NCI-H2171 (cell line): ENCODE measurements at regions not wholly inside any gene's neighbourhood (a gene's known extent, or its start where the extent isn't known, plus 50 kb on each side); places are given as distances from the start of the nearest gene placed in this dataset.

Experiments used
- DNase-seq: peaks from one replicate; lab custom pipeline; 2025; lab: John Stamatoyannopoulos, UW

DNA sequence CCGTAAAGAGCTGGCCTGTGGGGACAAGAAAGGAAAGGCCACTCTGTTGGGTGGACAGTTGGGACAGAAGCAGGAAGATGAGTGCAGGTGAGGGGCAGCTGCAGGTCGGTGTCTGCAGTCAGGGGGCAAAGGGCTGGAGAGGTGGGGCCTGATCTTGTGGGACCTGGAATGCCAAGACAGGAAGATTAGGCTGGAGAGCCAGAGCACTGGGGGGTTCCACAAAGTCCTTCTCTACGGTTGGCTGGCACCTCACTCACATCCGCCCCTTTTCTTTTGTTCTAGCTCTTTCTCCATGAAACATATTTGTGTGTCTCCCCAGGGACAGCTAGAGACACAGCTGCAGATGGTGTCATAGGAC lies 404.1 kb downstream of the PTPRU start:
- DNase-seq, result no peak

DNA sequence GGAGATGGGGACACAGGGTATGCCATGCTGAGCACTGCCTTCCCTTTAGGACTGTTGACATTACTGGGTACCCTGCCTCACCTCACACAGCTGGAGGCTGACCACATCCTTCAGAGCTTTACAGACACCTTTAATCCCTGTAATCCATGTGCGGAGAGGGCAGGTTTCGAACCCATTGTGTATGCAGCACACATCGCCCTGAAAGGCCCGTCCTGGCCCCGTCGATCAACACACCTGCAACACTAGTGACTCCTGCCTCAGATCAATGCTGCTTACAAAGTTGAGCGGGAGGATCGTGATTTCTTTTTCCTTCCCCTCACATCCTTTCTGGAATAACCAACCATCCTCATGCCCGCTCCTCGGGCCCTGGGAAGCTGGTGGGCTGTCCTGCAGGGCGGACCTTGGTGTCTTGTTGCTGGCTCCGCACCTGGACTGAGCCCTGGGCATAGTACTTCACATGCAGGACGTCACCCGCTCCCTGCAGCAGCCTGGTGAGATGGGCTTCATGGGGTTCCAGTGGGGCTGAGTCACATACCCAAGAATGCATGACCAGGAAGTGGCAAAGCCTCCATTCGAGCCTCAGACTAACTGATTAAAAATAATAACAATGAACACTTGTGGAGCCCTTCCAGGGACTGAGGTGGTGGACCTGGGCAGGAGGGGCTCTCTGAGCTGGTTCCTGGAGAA lies 403.6 kb downstream of the PTPRU start:
- no peak for DNase-seq

DNA sequence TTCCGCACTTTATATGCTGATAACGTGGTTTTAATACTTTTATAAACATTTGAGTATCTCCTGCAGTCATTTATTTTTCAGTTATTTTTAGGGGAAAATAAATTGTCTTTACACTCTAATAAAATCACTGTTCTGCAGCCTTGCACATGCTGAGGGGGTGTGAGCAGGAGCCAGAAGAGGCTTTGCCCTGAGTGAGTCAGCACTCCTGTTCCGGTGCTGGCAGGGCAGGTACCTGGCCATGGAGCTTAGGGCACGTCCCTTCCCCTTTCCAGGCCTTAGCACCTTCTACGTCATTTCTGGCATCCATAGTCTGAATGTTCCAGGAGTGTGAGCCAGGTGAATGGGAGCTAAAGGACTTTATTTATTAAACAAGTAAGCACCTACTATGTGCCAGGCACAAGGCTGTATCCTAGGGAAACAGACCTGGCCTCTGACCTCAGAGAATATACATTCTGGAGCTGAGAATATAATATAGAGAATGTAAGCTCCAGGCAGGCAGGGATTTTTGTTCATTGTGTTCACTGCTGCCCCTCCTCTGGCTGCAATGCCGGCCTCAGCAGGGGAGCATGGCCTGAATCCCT lies 402.9 kb downstream of the PTPRU start:
- DNase-seq, result no peak

DNA sequence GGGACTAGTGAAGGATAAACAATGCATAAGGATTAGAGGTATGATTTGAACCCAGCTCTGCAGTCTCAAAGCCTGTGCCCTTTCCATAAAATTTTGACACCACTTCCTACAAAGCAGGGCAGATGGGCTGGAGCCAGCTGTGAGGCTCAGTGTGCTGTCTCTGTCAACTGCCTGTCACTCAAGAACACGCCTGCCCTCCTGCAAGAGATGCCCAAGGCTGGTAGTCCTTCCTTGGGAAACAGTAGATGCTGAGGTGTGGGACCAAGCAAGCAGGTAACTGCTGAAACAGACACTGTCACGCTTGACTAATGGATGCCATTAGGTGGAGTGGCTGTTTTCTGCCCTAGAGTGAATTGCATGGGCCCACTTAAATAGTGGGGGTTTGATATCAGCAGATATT lies 402.0 kb downstream of the PTPRU start:
- no peak for DNase-seq

DNA sequence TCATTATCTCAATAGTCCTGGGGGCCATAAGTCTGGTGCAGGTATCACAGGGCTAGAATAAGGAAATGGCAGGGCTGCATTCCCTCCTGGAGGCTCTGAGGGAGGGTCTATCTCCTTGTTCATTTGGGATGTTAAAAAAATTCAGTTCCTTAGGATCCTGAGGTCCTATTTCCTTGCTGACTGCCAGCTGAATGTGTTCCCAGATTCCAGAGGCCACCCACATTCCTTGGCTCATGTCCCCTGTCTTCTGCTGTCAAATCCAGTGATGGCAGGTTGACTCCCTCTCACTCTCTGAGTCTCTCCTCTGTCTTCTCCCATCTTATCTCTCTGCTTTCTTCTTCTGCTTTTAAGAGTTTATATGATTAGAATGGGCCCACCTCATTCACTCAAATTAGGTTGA lies 400.6 kb downstream of the PTPRU start:
- no peak for DNase-seq

DNA sequence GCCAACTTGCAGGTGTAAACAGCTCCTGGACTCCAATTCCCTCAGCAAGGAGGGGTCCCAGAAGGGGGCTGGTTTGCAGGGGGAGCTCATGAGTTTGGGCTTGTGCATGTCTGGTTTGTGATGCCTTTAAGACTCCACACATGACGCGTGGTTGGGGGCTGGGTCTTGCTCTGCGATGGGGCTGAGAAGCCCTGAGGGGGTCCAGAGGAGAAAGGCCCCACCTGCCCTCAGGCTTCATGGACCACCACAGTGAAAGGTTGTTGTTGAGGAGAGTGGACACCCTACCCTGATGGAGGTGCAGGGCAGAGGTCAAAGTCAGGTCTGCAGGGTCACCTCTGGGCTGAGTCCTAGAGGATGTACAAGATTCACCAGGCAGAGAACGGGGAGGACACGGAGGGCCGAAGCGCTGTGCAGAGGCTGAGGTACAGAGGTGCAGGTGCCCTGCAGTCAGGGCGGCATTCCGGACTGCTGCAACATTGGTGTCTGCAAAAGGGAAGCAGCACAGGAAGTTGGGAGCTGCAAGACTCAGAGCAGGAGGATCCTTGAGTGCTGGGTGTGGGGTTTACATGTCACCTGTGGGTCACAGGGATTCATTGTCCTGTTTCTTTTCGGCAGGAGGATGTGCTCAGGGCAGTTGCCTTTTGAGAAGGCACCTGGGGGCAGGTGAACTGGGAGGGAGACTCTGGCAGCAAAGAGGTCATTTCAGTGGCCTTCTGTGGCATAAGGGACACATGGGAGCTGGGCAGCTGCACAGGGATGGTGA lies 399.4 kb downstream of the PTPRU start:
- DNase-seq, result no peak

DNA sequence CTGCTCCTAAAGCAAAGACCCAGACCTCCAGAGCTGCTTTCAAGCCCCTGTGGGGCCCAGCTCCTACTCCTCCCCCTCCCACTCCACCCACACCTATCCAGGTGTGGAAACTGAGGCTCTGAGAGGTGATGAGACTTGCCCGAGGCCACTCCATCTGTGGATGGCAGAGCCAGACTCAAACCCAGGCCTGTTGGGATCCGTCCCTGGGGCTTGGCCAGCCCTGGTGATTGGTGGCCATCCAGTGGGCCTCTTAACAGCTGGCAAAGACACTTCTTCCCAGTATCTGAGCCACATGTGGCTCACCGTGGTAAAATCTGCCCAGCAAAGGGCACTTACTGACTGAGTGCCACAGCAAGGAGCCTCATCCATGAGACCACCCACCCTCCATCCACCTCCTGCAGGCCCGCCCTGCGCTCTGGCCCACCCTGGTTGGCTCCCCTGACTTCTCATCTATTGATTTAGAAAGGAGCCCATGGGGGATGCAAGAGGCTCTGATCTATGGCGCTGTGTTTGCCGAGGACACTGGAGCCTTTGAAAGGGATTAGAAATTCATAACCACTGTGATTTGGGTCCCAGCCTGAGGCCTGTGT lies 398.5 kb downstream of the PTPRU start:
- DNase-seq, result no peak

DNA sequence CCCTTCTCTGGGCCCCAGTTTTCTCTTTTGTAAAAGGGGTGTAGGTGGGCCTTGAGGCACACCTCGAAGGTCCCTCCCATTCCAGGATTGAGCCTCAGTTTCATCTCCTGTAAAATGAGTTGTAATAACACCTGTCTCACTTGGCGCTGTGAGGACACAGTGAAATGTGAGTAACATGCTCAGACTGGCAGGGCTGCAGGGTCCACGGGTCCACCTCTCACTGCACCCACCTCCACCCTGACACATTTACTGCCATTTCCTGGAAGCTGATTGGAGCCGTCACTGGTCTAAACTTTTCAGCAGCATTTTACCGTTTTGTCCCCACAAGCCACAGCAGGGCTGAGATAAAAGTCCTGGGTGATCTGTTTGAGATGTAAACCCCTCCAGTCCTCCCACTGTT lies 398.0 kb downstream of the PTPRU start:
- no peak for DNase-seq

DNA sequence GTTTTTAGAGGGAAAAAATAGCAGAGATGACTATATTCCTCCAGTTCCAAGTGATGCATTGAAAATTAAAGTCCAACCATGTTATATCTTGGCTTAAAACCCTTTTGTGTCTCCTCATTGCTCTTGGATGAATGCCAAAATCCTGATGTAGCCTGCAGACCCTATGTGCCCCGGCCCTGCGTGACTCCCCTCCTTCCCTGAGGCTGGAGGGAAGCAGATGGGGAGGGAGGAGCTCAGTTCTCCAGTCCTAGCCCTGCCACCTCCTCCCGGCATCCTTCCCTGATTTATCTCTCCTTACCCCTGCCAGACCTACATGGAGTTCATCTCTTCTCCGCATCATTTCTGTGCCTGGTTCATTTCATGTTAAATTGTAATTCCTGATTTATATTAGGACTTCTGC lies 397.4 kb downstream of the PTPRU start:
- DNase-seq, result peak; percentile 63

DNA sequence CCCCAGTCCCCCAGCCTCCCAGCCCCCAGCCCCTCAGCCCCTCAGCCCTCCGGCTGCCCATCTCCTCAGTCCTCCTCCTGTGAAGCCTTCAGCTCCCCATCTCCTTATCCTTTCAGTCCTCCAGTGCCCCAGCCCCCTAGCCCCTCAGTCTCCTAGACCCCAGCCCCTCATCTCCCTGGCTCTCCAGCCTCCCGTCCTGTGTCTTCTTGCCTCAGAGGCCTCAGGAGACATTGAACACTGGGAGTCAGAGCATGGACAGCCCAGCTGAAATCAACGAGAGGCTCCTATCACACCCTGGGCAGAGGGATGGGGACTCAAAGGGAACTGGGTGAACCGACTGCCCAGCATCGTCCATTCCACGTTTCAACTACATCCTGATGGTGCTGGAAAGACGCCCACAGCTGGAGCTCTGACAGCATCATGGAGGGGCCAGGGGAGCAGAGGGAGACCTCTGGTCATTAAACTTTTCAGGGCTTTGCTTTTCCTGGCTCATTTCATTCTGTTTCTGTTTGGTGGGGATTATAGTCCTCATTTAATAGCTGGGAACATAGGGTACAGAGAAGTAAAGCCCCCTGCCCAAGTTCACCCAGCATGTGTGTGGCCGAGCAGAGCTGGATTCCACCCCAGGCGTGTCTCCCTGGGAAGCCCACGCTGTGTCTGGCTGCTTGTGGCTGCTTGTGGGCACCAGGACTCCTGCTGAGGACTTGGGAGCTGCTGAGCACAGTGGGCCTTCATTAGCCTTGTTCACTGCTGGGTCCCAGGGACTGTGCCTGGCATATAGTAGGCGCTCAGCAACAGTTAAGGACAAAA lies 396.7 kb downstream of the PTPRU start:
- no peak for DNase-seq

DNA sequence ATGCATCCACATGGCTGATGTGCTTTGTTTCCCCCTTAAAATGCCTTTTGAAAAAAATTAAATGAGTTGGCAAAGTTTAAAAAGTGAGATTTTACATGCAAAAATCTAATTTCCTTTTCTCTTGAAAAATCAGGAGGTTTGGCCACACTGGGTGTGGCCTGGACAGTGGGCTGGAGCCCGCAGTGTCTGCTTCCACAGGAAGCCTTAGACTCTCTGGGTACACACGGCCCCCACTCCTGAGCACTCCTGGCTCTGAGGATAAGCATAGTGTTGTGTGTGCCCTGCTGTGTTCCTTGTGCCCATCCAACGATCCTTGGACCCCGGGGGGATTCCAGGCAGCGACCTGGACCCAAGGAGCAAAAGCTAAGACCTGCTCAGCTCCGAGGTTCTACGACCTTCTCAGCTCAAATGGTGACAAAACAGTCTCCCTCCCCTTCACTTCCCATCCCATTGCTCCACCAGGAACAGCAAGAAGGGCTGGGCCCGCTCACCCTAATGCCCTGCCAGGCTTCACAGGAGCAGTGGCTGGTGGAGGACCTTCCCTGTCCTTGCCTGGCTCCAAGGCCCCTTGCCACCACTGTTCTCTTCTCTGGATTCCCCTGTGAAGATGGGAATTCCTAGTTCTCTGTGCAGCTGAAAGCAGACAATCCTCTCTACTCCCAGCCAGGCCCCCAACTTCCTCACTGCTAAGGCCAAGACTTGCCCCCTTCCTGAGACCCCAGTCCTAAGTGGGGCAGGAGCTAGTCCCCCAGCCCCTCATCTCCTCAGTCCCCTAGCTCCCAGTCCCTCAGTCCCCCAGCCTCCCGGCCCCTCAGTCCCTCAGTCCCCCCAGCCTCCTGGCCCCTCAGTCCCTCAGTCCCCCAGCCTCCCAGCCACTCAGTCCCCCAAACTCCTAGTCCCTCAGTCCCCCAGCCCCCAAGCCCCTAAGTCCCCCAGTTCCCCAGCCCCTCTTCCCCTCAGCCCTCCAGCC lies 395.8 kb downstream of the PTPRU start:
- DNase-seq, result no peak

DNA sequence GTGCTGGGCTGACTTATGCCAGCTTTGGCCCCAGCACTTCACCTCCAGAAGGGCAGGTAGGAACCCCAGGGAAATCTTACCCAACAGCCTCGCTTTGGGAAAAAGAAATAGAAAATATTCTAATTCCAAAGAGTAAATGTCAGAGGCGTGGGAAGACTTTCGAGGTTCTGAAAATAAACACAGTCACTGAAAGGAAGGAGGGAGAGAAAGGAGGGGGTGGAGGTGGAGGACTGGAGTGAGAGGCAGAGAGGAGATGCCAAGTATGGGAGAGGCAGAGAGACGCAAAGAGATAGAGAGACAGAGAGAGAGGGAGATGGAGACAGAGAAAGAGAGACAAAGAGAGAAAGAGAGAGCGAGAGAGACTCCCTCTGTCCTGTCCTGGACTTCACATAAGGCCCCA lies 395.0 kb downstream of the PTPRU start:
- DNase-seq, result no peak

DNA sequence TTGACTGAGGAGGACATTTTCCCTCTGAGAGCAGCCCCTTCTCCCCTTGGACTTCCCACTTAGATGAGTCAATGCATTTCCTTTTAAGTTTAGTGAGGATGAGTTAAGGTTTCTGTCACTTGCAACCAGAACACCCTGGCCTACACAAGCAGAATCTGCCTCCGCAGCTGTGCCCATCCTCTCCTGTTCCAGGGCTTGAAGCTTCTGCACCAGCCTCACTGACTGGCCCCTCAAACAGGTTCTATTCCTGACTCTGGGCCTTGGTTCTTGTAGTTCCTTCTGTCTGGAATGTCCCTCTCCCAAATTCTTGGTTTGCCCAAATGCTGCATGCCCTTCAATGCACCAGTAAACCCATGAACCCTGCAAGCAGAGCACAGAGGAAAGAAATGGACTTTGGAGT lies 394.4 kb downstream of the PTPRU start:
- no peak for DNase-seq

DNA sequence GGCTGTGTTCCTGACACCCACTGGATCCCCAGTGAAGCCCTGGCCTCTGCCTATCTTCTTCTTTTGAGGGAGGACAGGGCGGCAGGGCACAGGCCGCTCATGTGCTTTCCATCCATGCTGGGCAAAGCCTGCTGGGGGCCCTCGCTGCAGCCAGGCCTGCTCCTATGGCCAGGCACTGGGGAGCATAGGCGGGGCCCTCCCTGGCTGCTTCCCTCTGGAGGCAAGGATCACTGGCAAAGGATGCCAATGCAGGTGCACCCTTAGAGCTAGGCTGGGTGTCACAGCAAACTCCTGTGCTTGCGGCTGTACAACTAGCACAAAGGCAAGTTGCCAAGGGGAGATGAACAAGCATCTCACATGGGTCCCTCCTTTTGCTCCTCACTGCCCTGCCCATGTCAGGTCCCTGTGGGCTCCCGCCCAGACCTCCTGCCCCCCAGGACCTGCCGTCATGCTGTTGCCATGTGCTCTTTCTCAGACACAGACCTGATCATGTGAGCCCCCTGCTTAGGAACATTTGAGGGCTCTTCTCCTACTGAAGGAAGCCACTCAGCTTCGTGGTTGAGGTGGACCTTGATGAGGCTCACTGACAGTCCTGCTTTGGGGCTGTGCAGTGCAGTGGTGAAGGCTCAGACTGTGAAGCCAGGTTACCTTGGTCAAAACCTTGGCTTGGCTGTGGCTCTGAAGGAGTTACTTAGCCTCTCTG lies 393.6 kb downstream of the PTPRU start:
- no peak for DNase-seq

DNA sequence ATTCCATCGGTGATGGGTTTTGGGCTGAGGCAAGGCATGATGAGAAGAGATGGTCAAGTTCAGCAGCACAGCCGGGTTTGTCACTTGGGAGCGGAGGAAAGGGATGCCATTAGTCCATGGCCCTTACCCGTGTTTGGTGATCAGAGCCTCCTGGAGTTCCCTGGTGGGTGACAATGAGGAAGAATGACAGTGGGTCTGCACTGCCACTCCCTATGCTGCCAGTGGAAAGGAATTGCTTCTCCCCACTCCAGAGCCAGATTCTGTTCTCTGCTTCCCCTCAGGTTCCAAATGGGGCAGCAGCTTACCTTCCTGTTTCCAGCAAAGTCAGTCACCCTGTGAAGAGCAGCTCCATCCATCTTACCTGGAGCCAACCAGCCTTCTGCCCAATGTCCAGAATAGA lies 393.1 kb downstream of the PTPRU start:
- DNase-seq, result no peak

DNA sequence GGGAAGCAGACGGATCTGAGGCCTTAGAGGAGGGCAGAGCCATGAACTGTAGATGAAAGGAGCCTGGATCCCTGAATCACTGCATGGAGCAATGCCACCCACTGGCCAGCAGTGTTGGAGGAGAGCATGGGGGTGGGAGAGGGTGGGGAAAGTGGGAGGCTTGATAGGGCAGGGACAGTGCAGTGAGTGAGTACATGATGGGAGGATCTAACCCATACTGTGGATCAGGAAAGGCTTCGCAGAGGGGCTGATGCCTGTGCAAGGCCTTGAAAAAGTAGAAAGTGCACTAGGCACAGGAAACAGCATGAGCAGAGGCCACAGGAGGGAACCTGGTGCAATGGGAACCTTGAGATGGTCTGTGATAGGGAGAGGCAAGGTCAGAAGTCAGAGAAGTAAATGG lies 391.9 kb downstream of the PTPRU start:
- no peak for DNase-seq

DNA sequence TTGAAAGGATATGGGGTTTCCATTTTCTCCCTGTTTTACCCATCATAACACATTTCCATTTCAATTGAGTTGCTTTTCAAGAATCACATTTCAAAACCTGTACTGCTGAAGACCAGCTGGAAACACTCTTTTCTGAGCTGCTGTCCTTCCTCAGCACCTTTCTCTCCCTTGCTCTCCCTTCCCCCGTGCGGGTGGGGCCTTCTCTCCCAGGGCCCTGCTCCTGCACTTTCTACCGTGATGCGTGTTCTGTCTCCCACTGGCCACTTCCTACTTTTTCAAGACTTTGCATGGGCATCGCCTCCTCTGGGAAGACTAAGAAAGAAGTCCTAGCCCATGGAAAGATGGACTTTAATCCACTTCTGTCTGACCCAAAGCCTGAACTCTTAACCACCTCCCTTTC lies 390.4 kb downstream of the PTPRU start:
- no peak for DNase-seq

DNA sequence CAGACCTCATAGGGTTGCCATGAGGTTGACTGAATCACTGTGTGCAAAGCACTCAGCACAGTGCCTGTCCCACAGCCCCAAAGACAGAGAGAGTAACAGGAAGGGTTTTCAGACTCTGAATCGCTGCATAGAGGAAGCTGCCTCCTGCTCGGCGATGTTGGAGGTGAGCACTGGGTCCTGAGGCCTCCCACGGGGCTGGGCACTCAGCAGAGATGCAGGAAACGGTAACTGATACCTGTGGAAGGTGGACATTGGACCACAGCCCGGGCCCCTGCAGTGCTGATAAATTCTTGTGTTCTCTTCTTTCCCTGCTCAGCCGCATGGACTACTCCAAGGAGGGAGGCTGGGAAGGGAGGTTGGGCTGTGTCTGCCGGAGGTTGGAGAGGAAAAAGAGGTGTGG lies 389.7 kb downstream of the PTPRU start:
- DNase-seq, result no peak

DNA sequence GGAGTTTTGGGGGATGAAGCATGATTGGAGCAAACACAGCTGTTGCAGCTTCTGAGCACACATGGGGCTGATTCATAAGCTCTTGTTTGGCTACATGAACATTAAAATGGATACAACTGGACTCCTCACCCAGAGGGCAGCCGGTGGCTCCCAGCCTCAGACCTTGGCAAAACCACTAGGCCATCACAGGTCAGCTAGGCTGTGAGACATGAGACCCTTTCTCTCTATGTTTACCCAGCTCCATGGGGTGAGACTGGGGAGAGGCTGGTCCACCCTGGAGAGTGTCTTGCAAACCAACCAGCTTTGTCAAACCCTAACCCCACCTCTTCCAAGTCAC lies 388.7 kb downstream of the PTPRU start:
- no peak for DNase-seq

DNA sequence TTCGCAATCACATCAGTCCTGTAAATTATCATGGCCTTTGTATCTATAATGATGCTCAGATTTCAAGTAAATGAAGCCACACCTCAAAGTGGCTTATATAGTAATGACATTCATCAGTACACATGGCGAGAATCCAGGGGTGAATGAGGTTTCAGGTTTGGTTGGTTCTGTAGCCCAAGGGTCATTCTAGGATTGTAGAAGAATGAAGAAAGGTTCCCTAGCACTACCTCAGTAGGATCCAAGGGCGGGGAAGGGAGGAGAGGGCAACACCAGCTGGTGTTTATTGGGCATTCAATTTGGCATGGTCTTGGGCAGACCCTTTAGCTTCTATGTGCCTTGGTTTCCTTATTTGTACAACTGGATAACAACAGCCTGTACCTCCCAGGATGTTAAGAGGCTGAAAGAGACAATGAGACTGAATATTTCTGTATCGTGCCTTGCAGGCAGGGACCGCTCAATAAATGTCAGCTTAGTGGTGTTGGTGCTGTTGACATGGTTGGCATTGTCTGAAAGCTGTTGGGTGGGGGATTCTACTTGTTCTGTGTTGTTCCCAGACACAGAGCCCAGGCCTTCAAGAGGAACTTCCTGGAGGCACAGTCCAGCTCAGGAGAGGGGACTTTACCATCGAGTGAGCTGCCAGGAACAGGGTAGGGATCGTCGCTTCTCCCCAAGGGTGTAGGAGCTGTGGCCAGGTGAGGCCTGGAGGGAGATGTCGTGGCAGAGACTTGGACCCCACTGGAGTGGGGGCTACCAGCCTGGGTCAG lies 388.2 kb downstream of the PTPRU start:
- DNase-seq, result no peak
